Forelimb muscle (tissue), 1 donor: ENCODE measurements at regions not wholly inside any gene's neighbourhood (a gene's known extent, or its start where the extent isn't known, plus 50 kb on each side); places are given as distances from the start of the nearest gene placed in this dataset.
"Not testable (repeated sequence)": the region's sequence is repeated elsewhere in the genome, so short reads cannot be mapped to it uniquely, and the experiment has no call there.

ENCODE experiments used
- DNase-seq: peaks from one replicate; pipeline ENCODE4 v3.0.0-alpha.2; 2013; ENCODE audit warnings: low read depth

DNA sequence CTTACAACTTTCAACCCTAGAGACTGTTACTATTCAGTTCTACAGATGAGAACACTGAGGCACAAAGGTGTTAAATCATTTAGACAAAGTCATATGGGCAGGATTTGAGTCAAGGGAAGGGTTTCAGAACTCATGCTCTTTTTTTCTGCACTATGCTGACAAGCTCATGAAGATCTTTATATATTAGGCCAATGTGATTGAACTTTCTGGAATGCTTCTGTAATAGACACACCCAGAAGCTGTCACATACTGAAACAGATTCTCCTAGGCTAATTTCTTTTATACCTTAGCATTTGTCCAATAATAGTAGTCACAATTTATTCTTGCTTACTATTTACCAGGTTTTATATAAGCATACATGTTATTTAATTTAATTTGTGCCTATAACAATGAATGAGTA lies 164.0 kb downstream of the ALG10B start:
- DNase-seq, result no peak

DNA sequence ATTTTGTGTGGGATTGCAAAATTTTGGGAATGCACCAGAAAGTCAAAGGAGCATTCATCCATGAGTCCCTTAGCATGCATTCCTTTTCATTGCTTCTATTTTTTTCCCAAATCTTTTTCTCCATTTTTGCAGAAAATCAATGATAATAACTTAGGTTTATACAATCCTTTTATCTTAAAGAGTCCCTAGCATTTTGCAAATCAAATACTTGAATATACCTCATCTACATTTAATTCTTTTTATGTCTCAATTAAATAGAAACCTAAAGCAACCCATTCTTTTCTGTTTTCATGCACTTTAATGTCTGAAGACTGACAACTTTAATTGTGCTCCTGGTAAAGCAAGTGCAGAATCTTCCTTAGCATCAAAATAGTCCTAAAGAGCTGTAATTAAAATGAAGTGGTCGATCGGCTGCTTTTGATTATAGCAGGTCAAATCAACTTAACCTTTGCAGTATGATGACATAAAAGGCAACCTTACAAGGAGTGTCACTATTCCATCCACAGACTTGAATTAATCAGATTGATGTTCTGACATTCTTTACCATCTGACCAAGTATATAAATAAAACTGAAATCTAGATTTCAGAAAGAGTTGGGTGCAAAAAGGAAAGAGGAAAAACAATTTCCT lies 168.4 kb downstream of the ALG10B start:
- DNase-seq, result no peak

DNA sequence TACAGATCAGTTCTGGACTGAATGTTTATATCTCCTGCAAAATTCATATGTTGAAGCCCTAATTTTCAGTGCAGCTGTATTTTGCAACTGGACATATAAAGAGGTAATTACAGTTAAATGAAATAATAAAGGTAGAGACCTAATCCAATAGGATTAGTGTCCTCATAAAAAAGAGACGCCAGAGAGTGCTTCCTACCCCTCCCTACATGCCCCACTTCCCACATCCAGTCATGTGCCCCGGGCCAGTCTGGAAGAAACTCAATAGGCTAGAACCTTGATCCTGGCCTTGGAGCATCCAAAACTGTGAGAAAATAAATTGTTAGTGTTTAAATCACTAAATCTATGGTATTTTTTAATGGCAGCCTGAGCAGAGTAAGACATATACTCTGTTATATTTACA lies 172.3 kb downstream of the ALG10B start:
- no peak for DNase-seq

DNA sequence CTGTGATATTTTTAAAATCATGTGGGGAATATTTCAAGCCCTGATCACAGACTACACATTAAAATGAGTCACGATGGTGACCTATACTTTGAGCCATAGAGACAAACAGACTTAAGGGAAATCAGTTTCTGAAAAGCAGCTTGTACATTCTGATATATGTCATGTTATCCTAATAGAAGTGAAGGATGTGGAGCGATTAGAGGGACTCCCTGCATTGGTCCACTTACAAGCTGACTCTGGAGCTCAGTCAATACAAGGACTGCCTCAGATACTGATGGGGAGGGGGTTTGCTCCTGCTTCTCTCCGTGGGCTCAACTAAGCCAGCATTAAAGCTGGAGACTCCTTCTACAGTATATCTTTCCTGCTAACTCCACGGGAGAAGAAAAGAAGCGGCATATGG lies 173.5 kb downstream of the ALG10B start:
- no peak for DNase-seq

DNA sequence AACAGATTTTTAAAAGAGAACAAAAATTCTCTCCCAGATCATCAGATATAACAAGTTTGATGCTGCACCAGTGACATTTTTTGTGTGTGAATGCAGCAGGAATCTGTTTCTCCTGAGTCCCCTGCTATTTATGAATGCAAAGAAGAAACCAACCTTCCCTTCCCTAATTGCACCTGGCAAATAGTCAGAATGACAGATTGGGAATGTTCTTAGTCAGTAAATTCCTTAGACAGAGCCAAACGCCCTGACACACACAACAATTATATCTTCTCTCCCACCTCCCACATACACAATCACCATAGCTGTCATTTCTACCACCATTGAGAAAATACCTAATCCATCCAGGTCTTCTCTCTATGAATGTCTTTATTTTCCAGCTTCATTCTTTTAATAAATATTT lies 174.4 kb downstream of the ALG10B start:
- DNase-seq, result no peak

DNA sequence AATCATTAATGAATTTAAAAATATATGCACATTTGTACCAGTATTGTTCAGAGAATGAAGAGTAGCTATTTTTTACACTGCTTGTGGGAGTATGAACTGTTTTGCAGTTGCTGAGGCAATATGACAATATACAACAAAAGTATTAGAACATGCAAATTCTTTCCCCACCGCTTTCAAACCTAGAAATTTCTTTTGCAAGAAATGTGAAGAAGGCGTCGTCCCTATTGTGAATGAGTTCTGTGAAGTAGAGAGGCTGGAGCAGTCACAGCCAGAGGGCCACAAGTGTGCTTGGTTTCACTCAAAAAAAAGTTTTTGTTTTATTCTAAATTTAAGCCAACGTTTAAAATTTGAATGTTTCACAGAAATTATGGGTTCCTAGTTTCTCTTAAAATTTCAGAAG lies 184.9 kb downstream of the ALG10B start:
- no peak for DNase-seq

DNA sequence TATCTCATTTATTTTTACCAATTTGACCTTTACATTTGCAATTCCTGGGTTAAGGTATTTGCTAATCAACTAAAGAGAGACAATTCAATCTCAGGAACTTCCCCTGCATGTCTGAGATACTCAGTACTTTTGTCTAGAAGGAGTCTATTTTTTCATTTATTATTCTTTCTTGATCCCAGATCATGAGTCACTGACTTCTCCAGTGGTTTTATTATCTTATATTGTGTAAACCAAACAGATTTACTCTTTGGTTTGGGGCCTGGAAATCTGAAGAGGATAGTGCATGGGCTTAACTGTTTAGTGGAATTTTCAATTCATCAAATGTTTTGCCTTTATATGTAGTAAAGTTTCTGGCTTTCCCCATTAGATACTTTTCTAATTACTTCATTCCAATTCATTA lies 185.4 kb downstream of the ALG10B start:
- no peak for DNase-seq

DNA sequence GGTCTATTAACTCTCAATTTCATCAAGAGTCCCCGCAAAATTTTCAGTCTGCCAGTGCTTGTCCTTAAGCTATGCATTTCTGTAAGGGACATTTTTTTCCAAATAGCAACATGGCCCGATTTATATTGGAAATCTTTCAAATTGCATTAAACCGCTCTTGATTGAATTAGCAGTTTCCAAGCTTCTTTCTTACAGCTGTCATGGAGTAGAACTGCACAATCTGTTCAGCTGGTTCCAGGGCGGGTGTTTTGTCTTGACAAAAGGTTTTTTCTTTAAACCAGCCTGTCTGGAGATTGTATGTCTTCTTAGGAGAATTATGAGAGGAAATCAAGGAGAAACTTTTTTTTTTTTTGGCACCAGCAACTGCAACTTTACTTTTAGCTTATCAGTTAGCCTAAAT lies 185.8 kb downstream of the ALG10B start:
- DNase-seq, result no peak

DNA sequence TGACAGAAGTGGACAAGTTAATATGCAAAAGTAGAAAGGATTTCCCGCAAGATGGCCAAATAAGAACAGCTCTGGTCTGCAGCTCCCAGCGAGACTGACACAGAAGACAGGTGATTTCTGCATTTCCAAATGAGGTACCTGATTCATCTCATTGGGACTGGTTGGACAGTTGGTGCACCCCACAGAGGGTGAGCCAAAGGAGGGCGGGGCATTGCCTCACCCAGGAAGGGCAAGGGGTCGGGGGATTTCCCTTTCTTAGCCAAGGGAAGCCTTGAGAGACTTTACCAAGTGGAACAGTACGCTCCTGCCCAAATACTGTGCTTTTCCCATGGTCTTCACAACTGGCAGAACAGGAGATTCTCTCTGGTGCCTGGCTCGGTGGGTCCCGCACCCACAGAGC lies 191.3 kb downstream of the ALG10B start:
- DNase-seq, result no peak

DNA sequence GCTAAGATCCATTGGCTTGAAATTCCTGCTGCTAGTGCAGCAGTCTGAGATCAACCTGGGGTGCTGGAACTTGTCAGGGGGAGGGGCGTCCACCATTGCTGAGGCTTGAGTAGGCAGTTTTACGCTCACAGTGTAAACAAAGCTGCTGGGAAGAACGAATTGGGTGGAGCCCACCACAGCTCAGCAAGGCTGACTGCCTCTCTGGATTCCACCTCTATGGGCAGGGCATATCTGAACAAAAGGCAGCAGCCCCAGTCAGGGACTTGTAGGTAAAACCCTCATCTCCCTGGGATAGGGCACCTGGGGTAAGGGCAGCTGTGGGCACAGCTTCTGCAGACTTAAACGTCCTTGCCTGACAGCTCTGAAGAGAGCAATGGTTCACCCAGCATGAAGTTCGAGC lies 191.7 kb downstream of the ALG10B start:
- DNase-seq, result no peak

DNA sequence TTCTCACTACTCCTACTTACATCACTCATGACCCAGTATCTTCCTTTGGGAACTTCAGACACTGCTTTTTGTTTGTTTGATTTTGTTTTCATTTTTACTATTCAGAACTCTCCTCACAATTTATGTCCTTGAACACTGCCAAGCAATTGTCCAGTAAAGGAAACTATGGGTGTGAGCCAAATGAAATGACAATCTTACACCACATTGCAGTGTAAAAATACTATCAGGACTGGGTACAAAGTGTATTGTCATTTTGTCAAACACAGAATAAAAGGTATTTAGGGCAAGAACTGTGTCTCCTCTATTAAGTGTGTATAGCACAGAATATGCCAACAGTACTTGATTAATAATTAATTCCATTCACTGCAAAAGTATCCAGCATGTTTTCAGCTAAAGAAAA lies 199.3 kb downstream of the ALG10B start:
- DNase-seq, result no peak

DNA sequence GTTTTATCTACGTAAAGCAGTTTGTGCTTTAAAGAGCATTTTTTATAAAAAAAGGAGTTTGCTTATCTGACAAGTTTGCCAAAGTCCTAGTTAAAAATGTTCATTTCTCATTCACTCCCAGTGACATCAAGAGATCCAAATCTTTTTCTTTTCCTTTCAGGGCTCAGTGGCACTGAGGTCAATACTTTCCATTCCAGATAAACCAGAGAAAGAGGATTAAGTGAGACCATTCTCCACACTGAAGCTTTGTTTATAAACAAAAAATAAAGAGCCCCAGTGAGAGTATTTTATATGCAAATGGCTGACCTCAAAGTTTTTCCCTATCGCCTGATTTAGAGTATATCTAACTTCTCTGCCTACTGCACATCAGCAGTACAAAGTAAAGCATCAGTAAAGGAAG lies 199.8 kb downstream of the ALG10B start:
- DNase-seq, result no peak

DNA sequence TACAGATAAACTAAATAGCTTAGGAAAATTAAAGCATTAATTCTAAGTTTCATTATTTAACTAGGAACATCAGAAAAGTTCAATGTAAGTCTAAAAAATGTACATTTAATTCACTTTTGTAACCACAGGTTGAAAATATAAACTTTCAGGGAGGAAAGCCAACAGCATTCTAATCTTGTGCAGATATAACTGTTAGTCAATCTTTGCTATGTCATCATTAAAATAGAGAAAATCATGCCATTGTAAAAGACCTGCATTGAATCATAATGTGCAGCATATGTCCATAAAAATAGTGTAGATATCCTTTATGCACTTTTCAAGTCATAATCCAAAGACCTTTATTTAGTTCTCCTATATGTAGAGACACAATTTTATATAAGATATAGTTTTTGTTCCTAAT lies 207.3 kb downstream of the ALG10B start:
- DNase-seq, result no peak

DNA sequence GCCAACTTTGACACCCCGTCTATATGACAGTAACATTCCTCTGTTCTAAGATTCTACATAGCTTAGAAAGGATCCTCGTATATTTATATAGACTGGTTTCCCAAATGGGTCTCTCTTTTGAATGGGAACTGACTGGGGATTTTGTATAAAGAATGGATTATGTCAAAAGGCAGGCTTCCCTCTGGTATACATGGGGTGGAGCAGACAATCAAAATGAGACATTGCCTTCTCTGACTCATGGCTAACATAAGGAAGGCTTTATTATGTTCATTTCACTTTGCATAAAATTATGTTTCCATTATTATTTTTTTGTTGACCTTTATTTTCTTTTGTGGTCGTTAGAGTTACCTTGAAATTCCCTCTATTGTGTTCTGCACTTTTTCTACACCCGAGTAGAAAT lies 211.1 kb downstream of the ALG10B start:
- no peak for DNase-seq

DNA sequence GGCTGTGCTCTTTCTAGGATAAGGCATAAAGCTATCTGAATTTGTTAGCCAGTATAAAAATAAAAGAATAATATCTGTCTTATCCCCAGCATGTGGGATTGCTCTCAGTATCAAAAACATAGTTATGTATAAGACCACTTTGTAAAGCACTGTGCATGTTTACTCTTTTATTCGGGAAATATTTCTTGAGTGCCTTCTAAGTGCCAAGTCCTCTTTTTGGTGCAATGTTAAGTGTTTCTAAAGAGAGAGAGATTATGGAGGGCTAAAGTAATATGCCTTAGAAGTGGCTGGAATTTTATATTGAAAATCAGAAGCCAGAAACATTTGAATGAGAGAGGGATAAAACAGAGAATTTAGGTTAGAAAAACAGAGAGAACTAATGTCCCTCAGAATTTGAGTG lies 212.0 kb downstream of the ALG10B start:
- no peak for DNase-seq

DNA sequence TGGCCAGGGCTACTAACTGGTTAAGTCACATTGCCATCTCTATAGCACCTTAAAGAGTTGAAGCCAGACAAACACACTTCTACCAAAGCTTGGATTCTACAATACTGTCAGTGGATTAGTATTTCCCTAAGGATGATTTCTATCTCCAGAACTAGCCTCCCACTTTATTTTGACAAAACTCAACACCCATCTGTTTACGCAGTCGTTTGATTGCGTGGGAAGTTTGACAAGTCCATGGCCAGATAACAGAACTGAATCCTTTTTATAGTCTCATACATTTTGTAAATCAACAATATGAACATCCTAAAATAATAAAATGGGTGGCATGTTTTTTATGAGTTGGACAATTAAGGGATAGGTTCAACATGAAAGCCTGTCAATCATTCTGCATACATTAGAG lies 212.7 kb downstream of the ALG10B start:
- not testable (repeated sequence) for DNase-seq

DNA sequence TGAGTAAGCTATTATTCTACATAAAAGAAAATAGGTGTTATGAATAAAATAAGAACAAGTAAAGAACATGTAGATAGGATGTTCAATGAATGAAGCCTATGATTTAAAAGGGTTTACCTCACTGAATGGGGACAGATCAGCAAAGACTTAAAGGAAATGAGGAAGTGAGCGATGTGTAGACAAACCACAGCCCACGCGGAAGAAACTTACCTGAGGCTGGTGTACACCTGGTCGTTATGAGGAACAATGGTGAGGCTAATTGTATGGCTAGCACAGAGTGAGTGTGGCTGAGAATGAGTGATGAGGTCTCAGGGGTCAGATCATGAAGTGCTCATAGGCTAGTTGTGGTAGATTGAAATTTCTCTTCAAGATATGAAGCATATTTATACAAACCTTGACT lies 221.7 kb downstream of the ALG10B start:
- no peak for DNase-seq

DNA sequence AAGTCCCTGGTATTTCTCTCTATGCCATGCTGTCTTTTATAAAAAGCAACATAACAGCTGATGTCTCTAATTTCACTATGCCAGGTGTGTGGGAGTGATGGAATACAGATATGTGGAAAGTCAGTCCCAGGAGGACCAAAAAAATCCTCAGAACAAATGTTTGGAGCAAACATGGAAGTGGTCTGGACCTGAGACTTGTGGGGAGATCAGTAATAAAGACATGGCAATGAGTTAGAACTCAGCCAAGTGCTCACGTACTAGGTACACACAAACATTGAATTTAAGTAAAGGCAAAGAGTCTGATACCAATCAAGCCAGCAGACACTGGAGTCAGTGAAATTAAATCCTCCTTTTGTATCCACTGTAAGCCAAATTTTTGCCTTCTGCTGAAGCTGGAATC lies 223.6 kb downstream of the ALG10B start:
- no peak for DNase-seq

DNA sequence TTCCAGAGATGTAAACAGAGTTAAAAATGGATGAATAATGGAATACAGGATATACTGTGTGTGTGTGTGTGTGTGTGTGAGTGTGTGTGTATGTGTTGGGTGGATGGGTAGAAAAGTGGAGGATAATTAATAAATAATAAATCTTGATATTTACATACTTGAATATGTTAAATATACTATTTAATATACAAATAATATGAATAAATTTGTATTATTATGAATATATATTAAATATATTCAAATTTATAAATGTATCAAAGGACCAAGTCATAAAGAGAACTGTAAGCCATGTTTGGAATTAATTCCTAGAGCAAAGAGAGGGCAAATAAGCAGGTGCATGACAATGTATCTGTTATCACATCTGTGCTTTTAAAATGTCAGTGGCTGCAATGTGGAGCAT lies 225.3 kb downstream of the ALG10B start:
- DNase-seq, result no peak

DNA sequence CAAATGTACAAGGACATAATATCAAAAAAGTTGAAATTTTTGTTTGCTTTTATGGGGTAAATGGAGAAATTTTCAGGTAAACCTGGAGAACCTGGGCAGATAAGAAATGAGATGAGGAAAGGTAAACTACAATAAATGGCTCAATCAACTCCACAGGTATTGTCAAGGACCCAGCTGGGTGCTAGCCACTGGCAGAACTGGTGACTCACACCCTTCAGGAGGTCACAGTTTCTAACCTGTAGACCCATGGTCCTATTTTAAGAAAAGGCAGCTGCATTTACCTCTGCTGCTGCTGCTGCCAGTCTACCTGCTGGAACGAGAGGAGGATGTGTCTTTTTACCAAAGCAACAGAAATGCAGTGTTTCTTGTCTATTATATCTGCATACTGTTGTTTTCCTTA lies 226.6 kb downstream of the ALG10B start:
- DNase-seq, result no peak

DNA sequence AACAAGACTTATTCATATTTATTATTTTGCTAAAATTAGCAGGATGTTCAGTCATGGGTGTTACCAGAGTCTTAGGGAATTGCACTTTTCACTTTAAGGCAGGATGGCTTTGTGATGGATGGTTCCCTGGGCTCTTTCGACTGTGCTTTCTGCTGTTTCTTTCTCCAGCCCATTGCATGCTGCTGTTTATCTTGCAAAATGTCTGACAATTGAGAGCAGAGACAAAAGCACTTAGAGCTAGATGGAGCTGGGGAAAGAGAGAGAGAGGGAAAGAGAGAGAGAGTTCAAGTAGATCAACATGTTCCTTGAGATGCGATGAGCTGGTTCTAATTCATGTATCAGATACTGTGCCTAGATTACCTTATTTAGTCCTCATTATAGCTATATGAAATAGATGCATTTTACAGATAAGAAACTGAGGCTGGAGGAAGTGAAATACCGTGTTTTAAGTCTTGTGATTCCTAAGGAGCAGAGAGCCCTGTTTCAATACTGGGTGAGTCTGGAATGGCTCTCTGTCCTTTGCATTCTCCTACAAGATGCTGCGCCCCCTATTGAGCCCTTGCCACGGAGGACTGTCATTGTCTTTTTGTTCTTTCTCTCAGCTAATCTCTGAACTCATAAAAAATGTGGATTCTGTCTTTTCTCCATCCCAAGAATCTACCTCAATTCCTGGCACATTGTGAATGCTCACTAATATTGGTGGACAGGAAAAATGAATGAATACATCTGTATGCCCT lies 227.9 kb downstream of the ALG10B start:
- no peak for DNase-seq

DNA sequence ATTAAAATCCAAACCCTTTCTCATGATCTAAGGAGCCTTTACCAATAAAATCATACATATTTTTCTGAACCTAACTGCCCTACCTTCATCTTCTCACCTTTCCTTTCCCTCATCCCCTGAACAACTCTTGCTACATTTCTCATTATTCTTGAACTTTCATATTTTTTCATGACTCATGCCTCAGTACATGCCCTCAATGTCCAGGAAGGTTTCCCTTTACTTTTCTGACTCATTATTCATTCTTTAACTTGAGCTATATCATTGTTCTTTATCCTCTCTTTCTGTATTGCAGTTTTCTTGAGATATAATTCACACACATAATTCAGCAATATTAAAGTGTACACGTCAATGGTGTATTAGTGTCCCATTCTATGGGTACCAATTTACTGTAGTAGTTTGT lies 231.0 kb downstream of the ALG10B start:
- DNase-seq, result no peak

DNA sequence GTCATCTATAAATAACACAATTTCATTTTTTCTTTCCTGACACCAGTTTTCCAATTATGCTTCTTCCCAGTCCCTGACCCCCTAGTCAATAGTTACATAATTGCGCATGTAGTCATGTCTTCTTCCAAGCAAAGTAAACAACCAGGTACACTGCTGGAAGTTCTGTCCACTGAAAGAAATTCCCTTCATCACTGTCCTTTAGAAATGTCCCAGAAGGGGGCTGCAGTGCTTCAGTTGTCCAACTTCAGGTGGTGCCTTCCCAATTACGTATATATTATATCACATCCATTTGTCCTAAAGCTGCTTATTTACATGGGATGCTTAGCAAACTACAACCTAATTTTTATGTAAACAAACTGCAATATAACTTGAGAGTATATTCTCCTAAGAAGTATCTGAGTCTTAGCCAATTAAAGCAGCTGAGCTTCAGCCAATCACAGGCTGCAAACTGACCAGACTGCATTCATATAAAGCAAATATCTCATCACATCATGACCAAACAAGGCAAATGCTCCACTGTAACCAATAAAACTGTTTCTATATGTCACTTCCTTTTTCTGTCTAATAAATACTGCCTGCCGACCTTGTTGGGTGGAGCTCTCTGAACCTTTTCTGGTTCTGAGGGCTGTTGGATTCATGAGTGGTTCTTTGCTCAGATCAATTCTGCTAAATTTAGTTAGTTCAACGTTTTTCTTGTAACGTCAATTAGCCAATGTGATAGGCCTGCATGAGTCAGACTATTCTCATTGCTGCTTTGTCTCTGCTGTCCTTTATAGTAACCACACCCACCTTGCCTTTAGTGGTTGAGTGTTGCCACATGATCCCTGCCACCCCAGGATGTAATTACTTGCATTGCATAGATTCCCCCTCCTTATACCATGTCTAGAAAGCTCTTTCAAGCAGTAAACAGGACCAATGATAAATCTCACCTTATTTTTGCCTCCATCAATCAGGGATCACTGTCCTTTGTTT lies 239.3 kb downstream of the ALG10B start:
- no peak for DNase-seq
